Femur (tissue), 1 donor: ENCODE measurements at regions not wholly inside any gene's neighbourhood (a gene's known extent, or its start where the extent isn't known, plus 50 kb on each side); places are given as distances from the start of the nearest gene placed in this dataset.
"Not testable (repeated sequence)": the region's sequence is repeated elsewhere in the genome, so short reads cannot be mapped to it uniquely, and the experiment has no call there.

Experiments used
- DNase-seq: peaks from one replicate; pipeline ENCODE4 v3.0.0-alpha.2; 2017

DNA sequence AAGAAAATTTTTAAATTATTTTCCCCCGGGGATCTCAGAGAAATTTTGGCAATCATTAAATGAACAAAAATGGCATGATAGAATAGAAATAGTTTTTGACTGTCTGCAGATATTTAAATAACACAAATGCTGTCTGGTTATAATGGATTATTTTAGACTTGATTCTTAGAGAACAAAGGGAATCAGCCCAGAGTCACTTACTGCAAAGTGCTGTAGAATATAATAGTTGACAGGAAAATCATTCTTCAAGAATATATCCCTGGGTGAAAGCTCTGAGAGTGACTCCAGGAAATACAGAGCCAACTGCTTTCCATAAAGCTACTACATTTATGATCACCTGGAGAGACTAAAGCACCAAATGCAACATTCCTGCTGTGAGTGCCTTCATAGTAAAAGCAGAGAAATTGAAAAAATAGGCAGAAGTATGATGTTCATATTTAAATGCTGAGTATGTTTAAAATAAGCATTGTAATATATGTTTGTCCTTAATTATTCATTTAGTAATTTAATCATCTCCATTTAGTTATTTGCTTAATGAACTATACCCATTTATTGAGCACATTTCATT is 1765.8 kb downstream of the SLITRK1 start:
- no peak for DNase-seq

DNA sequence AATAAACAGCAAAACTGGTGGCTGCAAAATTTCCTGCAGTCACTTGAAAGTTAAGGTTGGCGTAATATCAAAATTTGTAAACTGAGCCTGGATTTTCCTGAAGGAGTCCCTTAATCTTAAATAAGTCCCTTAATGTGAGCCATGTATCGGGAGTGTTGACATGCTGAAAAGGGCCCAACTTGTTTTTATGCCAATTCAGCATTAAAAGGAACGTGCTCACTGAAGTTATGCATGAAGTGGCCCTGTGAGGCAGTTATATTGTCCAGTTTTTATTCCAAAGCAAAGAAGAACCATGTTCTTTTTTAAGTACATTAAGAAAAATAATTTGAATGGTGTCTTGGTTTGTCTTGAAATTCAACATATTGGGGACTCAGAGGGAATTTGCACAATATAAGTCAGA is 1766.9 kb downstream of the SLITRK1 start:
- no peak for DNase-seq

DNA sequence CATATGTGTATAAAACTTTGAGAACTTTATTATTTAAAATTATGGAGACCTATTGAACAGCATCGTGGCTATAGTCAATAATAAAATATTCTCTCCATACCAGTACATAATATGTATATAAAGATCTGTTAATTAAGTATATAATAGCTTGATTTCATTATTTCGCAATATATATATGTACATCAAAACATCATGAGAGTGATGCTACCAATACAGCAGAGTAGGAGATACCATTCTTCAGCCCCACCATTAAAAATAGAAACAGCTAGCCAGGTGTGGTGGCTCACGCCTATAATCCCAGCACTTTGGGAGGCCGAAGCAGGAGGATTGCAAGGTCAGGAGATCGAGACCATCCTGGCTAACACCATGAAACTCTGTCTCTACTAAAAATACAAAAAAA is 1755.3 kb upstream of the SPRY2 start:
- no peak for DNase-seq

DNA sequence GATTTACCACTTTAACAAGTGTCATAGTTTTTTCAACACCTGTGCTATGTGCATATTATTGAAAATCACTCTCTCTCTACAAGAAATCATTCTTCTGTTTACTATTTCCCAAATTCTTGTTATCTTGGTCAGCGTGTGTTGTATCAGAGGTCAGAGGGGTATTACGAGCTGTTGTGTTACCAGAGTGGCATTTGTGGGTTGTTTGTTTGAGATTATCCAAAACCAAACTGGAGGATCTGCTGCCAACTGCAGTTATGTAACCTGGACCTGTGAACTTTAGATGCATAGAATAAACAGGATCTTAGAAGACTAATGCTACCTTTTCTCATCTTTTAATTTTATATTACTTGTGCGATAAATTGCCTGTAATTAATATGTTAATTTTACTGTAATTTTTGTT is 1751.4 kb upstream of the SPRY2 start:
- DNase-seq: no peak

DNA sequence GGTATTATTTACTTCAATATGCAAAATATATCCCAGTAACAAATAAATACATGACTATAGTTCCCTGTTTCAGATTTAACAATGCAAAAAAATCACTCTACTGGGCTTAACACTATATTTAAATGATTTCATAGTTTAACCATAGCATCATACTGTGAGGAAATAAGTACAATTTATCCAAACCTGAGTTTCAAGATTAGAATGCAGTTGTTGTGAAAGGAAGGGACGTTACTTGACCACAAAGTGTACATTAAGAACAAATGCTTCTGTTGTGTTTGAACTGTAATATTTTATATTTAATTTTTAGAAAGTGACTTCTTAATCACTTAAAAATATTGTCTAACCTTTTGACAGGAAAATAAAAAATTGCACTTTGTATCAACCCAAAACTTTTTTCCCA is 1747.9 kb upstream of the SPRY2 start:
- DNase-seq: no peak

DNA sequence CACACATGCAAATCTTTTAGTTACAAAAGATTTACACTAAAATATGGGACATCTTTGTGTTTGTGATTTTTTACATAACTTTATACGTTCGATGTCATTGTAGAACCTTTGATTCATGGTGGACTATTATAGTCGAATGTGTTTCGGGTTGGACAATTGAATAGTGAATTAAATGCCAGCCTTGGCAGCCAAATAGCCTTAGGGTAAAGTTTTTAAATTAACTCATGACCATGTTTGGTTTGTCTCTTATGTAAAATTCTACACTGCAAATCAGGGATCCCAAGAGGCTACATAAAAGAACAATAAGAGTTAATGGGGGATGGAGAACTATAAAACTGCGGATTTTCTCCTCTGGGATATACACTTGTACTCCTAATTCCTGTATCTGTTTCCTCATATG is 1735.6 kb upstream of the SPRY2 start:
- no peak for DNase-seq

DNA sequence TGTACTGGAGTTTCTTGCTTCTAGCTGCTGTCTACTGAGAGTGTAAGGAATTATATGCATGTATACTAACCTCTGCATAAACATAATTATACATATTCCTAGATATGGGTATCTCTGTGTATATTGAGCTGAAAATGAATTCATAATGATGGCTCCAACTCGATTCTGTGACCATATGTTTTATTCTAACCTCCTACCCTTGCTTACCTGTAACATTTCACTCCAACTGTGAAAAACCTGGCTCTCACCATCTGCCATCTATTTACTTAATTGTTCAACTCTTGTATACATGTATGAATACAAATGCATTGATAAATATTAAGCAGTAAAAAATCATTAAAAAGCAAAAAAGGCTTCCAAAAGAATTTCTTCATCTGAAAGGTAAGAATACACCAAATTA is 1729.5 kb upstream of the SPRY2 start:
- DNase-seq: no peak

DNA sequence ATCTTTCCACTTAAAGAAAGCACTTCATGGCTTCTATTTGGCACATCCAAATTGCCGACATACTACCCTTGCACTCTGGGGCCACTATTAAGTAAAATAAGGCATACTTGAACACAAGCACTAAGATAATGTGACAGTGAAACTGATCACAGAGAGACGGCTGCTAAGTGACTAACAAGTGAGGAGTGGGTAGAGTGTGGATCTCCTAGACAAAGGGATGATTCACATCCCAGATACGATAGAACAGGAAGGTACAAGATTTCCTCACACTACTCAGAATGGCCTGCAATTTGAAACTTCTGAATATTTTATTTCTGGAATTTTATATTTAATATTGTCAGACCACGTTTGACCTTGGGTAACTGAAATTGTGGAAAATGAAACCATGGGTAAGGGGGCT is 1721.8 kb upstream of the SPRY2 start:
- DNase-seq: no peak

DNA sequence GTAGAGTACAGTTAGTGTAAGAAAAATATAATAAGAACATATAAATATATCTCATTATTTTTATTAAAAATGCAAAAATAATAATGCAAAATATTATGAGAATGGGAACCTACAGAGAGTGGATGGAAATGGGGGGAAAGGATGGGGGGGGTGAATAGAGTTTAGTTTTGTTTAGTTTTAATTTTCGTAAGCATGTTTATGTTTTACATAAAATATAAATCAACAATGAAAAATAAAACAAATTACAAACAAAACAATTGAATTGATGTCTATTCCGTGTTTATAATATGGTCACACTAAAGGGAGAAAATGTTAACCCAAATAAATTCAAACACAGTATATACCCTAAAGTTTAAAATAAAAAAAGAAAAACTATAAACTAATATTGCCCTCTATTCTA is 1717.4 kb upstream of the SPRY2 start:
- no peak for DNase-seq

DNA sequence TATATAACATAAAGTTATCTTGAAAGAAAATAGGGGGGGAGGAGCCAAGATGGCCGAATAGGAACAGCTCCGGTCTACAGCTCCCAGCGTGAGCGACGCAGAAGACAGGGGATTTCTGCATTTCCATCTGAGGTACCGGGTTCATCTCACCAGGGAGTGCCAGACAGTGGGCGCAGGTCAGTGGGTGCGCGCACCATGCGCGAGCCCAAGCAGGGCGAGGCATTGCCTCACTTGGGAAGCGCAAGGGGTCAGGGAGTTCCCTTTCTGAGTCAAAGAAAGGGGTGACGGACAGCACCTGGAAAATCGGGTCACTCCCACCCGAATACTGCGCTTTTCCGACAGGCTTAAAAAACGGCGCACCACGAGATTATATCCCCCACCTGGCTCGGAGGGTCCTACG is 1704.4 kb upstream of the SPRY2 start:
- DNase-seq: not testable (repeated sequence)

DNA sequence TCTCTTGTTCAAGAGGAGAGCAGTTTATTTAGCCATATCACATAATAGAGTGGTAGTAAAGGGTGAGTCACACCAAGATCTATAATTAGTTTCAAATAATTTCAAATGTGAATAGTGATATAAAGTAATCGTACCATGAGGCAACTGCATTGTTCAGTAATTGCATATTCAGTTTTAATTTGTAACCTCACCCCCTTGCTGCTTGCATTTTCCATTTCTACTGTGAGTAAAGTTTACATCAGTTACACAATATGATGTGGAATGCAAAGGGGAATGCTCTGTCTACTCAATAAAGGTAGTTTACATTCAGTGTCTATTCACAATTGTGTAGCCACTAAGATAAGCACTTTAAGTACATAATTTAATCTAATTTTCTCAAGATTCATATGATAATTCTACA is 1695.7 kb upstream of the SPRY2 start:
- DNase-seq: no peak

DNA sequence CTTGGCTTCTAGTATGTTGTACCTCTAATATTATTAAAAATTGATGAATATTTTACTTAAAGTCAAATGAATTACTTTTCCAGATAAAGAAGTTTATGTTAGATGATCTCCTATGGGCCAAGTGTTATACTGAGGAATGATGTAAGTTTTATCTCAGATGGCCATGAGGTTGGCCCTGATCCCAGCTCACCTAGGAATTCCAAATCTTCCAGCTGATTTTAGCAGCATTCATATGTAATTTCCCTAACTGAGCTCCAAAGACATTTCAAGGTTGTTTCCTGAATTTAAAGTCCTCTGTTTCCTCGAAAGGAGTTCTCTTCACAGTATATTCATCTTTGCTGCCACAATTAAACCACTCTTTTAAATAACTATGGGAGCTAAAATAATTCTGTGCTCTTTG is 1670.4 kb upstream of the SPRY2 start:
- DNase-seq: no peak

DNA sequence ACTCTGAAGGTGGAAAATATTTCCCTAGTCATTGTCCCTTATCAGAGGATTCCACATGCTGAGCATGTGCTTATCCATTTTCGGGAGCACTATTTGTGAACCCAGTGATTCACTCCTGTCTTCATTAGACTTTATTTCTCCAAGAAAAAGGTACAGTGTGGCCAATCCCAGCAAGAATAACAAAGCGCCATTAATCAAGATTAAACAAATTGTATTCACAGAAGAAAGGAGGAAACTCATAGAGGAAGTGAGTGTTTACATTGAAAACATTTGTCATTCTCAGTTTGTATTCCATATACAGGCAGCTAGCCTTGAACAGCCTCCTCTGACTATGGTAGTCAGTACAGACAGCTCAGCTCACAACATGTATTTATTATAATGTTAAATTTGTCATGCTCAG is 1669.9 kb upstream of the SPRY2 start:
- DNase-seq: no peak

DNA sequence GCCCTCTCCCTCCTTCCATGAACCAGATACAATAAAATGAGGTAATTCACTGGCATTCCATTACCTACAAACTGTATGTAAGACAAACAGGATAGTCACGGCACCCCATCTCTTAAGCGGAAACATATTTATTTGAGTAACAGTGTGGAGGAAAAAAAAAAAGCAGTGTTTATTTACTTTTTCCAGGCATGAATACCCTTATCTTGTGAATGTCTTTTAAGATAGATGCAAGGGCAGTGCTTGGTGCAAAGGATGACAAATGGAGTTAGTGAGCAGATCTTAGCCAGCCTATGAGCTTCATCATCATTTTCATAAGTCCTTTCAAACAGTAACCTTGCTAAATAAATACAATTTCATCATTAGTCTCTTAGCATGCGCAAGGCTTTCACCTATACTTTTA is 1661.8 kb upstream of the SPRY2 start:
- DNase-seq: no peak

DNA sequence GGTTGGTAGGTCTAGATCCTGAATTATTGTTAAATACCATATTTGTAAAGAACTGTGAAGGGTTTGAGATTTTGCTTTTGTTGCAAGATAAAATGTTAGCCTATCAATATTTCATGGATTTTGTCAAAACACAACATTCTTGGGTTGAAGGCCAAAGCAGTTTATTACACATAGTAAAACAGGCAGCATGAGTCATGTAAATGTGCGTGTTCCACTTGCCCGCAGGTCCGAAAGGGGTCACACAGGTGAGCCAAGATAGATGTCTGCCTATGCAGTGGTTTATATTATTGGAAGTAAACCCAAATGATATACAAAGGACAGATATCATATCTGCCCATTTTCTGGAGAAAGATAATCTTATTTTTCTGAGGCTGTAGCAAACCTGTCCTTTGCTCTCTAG is 1654.4 kb upstream of the SPRY2 start:
- no peak for DNase-seq

DNA sequence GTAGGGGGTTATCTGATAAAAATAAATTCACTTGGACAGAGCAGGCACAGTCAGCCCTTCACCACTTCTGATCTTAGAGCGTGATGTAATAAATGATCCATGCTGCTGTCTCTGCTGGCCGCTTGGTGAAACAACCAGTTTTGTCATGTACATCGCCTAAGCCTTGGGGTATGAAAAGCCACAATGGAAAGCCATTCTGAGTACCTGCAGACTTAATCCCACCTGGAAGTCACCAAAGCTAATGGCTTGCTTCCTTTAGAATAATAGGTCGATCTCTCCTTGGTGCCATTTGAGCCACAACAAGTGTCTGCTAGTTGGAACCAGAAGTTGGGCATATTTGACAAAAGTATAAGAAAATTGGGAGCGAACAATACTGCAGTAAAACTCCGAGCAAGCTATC is 1649.7 kb upstream of the SPRY2 start:
- DNase-seq: no peak

DNA sequence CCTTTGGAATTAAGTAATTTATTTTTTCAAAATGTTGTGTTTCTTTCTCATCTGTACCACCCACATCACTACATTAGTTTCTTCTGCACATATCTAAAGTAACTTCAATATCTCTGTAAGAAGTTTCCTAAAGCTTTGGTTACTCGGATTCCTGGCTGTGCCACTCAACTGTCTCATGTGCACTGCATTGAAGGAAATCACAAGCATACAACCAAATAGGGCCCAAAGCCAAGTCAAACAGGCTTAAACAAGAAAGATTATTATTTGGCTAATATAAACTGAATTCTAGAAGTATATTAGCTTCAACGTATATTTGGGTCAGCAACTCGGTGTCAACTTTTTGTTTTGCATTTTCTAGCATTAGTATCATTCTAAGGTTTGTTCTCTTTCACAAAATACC is 1647.6 kb upstream of the SPRY2 start:
- no peak for DNase-seq

DNA sequence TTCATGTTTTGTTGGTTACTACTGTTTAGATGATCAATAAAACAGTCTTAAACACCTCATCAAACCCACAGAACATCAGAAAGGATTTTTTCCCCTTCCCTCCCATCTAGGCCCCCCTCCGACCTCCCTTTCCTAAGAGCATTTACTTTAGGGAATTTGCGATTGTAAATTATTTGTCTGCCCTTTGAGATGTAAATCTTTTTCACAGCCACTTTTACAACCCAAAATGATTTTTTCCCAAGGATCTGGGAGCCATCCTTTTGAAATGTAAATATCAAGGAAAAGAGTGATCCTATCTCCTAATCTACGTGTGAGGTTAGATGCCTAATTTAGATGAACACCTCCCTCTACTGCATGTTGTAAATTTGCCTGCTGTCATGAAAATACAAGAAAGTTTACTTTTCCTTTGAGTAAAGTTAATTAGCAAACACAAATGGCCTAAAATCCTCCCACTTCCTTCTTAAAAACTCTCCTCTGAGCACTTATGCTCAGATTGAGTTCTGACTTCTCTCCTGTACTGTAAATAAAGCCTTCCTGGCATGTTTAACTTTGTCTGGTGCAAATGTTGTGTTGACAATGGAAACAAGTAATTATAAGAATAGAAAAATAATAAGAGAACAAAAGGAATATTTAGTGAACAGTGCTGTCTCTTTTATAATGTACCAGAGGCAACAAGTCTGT is 1646.9 kb upstream of the SPRY2 start:
- DNase-seq: no peak

DNA sequence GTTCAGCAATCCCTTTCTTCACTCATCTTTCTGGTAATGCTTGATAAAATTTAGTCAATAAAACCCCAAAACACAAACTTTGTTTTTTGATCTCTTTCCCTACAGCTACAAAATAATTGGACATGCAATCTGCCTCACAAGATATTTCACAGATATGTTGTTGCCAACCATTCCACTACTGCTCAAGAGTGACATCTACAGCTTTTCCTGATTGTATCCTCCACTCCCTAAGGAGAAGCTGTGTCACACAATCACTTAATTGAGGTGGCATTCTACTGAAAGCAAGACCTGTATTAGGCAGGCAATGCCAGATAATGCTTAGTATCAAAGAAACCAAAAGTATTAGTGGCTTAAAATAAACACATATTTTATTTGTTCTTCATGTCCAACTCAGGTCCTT is 1646.2 kb upstream of the SPRY2 start:
- DNase-seq: no peak

DNA sequence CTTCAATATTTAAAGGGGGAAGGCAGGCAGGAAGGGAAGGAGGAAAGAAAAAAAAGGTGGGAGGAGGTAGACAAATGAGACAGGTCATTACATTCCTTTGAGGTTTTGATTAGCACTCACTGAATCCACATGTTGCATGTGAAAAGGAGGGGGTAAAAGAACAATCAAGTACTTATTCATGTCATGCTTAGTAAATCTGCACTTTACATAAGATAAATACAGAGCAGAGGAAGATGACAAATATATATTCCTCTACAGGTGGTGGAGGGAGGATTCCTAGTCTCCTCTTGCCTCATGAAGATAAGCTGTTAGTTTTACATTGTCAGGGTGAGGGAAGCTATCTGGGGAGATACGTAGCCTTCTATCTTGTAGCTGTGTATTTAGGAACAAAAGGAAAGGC is 1645.4 kb upstream of the SPRY2 start:
- DNase-seq: no peak

DNA sequence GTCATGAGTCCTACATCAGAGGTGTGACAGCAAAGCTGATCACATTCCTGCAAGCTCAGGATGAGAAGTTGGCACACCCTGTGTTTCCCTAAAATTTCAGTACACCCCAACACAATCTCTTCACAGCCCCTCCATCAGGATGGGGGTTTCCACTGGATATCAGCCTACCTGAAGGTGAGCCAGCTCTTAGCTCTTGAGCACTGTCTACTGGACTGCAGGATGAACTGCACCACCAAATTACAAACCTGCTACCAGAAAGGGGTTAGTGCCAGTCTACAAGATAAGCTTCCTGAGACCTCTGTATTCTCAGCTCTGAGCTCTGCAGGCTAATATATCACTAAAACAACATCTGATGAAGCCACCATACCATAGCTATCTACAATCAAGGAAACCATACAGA is 1616.2 kb upstream of the SPRY2 start:
- DNase-seq: no peak

DNA sequence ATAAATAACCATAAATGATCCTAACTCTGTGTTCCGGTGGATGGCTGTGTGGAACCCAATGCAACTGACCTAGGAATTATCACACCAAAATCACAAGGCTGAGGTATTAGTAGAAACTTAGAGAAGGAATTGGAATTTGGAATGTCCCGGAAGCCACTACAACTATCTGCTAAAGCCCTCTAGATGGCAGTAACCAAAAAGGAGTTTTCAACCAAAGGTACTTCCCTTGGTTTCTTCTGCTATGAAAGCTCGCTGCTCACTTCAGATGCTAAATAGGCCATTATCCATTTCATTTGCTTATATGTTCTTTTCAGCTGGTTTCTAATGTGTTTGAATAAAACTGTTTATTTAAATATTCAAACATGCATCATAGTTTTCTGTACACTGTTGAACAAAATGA is 1589.1 kb upstream of the SPRY2 start:
- no peak for DNase-seq

DNA sequence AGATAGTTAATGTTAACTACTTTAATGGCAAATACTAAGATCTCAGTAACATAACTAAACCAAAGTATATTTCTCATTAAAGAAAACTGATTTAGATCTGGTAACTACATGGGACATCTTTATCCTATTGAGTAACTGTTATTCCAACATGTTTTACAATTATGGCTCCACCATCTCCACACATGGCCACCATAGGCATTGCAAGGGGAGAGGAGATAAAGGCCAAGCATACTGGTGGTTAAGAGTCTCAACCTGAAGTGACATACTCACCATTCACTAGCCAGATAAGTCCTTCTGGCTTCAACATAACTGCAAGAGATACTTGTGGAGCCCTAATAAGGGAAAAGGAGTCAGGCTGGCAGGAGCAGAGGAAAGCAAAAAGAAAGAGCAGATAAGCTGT is 1586.4 kb upstream of the SPRY2 start:
- DNase-seq: no peak

DNA sequence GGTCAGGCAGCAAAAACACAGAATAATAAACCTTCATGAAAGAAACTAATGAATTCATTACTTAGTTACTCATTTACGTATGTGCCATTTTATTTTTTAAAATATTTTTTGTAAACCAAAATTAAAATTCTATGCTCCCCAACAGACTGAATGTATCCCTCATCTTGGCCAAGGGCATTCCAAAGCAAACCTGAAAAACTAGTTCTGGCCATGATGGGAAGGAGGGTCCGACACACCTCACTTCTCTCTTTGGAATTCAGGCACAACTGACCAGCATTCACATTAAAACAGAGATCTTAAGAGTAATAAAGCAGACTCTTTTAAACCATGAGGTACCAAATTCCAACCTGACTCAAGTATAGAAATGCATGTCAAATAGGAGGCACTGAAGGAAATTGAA is 1576.9 kb upstream of the SPRY2 start:
- DNase-seq: no peak

DNA sequence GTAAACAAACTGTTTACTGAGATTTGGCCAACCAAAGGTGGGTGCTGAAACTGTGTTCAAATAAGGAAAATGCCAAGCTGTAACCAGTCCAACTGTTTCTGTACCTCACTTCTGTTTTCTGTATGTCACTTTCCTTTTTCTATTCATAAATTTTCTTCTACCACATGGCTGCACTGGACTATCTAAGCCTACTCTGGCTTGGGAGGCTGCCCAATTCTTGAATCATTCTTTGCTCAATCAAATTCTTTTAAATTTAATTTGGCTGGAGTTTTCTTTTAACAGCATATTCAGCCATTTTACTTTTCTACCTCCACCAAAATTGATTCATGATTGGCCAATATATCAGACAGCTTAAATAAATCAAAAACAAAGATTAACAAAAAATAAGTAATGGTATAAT is 1575.5 kb upstream of the SPRY2 start:
- DNase-seq: no peak
